GM20000 (cell line): ENCODE measurements at regions not wholly inside any gene's neighbourhood (a gene's known extent, or its start where the extent isn't known, plus 50 kb on each side); places are given as distances from the start of the nearest gene placed in this dataset.
"Not testable (repeated sequence)": the region's sequence is repeated elsewhere in the genome, so short reads cannot be mapped to it uniquely, and the experiment has no call there.

ENCODE experiments used
- DNase-seq: peaks from one replicate; pipeline ENCODE4 v3.0.0; 2012; ENCODE audit warnings: low spot score
- CTCF ChIP-seq: IDR thresholded peaks from 2 replicates; pipeline ENCODE4 v1.5.1; 2012; ENCODE audit warnings: mild to moderate bottlenecking, control low read depth; ENCODE audit errors: extremely low read depth, missing control alignments

- DNase-seq: no peak
- no peak for TF ChIP-seq CTCF
These were observed 346.1 kb upstream of the ANKRD30A start for GRCh38 chr10:36779238-36779846.

DNA sequence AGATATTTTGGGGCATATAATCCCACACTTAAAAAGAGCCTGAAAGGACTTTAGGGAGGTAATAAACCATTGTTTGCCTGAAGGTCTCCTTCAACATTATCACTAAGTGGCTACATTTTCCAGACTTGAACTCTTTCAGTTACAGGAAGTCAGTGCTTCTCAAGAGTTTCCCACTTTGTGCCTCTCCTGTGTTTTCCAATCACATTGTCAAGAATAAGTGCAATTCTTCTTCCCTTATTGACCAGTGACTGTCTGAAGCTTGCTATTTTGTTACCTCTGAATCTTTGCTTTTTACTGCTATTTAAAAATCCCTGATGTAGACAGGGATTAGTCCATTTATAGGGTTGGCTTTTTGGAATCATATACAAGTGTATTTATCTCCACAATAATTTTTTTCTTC is 346.7 kb upstream of the ANKRD30A start:
- DNase-seq: no peak
- no peak for TF ChIP-seq CTCF

GRCh38 chr10:36773652-36774051 is 351.7 kb upstream of the ANKRD30A start:
- DNase-seq: no peak
- TF ChIP-seq CTCF: no peak

- DNase-seq: no peak
- no peak for TF ChIP-seq CTCF
These were observed 353.7 kb upstream of the ANKRD30A start for GRCh38 chr10:36771725-36772124.

- not testable (repeated sequence) for DNase-seq
These were observed 355.7 kb upstream of the ANKRD30A start for GRCh38 chr10:36769741-36770140.

DNA sequence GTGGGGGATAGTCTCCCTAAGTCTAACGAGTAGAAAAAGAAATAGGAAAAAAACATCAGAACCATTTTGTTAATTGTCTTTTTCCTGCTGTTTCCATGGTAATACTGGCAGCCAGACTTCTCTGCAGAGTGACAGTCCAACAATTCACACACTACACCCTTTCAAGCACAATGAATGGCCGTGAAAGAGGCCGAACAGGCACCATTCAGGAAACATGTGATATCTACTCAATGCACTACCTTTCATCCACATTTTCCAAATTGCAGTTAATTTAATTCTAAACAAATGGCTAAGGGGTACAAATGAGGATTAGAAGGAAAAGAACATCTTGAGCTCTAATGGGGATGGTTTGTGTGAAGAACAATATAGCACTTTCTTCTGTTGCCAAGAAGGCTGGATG is 358.5 kb upstream of the ANKRD30A start:
- no peak for TF ChIP-seq CTCF
- DNase-seq: no peak

- no peak for DNase-seq
- TF ChIP-seq CTCF: no peak
These were observed 359.0 kb upstream of the ANKRD30A start for GRCh38 chr10:36766415-36766810.

GRCh38 chr10:36765782-36766414 is 359.5 kb upstream of the ANKRD30A start:
- no peak for DNase-seq
- no peak for TF ChIP-seq CTCF
